ENCODE measurements at regions not wholly inside any gene's neighbourhood (a gene's known extent, or its start where the extent isn't known, plus 50 kb on each side); places are given as distances from the start of the nearest gene placed in this dataset.

DNA sequence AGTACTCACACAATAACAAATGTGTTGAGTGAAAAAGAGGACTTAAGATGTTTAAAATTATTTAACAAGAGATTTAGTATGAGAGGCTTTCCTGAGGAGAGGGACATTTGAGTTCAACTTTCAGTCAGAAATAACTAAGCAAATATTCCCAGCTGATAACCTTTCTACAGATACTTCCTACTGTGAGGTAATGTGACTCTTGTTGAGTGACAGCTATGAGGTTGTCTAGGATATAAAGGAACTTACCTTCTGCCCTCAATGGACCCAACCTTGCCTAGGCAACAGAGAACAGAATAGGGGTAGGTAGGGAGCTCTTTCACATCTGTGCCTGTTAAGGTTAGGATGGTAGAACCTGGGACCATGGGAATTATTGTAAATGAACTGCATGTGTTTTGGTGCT, 54.7 kb downstream of the GLUD2 start:
- no peak for DNase-seq

DNA sequence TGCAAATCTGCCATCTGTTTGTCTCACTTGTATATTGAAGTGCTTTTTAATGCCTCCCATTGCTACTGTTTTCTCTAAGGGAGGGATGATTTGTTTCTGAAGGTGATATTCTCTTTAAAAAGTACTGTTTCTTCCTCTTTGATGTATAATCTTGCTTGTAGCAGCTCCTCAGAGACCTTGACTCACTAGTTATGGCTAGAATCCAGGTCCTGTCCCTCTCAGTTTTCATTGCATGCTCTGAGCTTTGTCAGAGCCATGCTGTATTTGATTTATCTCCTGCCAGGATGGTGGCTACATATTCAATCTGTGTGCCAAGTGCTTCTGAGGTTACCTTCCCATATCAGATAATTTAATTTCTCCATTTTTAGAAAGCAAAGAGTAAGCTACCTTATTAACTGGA, 56.0 kb downstream of the GLUD2 start:
- DNase-seq = no peak

DNA sequence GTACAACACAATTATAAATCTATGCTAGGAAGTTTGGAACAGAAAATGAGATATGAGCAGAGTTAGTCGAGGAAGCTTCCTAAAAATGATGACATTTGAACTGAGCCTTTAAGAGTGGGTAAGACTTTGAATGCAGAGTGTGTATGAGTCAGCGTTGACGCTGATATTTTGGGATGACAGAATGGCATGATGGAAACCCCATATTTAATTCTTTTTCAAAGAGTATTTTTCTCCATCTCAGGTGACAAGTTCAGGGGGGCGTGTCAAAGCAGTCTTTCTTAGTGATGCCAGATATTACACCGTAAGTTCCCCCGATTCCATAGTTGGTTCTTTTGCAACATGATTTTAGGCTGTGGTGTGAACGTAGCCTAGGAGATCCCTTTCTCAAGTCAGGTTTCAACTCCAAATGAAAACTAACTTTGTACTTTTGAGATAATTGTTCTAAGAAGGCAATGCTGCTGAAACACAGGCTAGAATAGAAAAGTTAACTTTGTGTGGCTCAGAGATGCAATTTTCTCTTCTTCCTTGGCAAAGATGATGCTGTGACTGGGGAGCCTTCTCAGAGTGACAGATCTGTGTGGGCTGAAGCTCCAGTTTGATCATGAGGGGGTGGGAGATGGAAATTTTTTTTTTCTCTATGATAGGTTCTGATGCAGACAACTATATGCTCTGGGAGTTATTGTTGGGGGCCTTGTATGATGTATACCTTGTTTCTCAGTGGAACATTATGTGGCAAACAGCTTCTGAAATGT, 59.2 kb downstream of the GLUD2 start:
- no peak for DNase-seq

DNA sequence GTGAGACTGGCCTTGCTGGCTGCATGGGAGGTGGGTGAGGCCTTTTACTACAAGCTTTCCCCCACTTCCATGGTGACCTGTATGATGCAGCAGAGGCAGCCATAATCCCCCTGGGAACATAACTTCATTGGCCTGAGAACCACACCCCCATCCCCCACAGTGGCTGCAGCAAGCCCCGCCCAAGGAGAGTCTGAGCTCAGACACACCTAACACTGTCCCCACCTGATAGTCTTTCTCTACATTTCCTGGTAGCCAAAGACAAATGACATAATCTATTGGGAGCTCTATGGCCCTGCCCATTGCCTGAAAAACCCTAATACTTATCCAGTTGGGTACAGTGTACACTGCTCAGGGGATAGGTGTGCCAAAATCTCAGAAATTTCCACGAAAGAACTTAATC, 62.6 kb downstream of the GLUD2 start:
- no peak for DNase-seq

- no peak for DNase-seq
Observed at GRCh38 chrX:121110536-121110935, 63.1 kb downstream of the GLUD2 start.

DNA sequence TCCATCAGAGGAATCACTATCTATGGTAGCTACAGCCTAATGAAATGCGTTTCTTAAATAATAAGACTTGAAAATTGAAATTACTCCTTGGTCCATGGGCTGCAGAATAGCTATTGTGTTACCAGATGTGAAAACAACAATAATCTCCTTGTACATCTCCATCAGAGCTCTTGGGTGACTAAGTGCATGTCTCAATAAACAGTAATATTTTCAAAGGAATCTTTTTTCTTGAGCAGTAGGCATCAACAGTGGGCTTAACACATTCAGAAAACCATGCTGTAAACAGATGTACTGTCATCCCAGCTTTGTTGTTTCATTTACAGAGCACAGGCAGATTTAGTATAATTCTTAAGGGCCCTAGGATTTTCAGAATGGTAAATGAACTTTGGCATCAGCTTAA, 67.3 kb downstream of the GLUD2 start:
- DNase-seq = no peak

DNA sequence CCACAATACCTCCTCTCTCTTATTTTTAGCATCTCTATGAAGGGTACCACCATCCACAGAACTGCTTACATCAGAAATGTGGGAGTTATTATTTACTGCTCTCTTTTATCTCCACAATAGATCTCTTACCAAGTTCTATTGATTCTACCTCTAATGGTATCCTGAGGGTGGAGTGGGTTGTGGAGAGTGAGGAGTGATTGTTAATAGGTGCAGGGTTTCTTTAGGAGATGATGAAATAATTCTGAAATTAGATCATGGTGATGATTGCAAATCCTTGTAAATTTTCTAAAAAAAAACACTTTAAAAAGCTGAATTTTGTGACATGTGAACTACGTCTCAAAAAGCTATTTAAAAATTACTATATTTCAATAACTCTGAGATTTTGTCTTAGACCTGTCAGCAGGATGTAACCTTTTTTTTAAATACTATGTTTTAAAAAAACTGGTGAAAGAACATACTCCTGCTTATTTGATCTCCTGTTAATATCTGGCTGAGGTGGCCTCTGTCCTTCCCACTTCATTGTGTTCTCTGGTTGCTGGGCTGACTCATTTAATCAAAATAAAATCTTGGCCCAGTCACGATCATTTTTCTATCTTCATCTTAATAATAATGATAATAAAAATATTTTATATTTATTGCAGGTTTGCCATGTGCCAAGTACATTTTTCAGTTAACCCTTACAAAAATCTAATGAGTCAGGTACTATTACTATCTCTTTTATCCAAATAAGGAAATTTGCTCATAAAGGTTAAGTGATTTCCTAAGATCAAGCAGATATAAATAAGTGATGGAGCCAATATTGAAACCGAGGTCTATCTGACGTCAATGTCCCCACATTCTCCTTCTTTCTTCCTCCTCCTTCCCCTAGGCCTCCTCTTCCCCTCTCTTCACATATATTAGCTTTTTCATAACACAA, 73.5 kb downstream of the GLUD2 start:
- no peak for DNase-seq

GRCh38 chrX:121122332-121122731, 74.9 kb downstream of the GLUD2 start:
- no peak for DNase-seq

DNA sequence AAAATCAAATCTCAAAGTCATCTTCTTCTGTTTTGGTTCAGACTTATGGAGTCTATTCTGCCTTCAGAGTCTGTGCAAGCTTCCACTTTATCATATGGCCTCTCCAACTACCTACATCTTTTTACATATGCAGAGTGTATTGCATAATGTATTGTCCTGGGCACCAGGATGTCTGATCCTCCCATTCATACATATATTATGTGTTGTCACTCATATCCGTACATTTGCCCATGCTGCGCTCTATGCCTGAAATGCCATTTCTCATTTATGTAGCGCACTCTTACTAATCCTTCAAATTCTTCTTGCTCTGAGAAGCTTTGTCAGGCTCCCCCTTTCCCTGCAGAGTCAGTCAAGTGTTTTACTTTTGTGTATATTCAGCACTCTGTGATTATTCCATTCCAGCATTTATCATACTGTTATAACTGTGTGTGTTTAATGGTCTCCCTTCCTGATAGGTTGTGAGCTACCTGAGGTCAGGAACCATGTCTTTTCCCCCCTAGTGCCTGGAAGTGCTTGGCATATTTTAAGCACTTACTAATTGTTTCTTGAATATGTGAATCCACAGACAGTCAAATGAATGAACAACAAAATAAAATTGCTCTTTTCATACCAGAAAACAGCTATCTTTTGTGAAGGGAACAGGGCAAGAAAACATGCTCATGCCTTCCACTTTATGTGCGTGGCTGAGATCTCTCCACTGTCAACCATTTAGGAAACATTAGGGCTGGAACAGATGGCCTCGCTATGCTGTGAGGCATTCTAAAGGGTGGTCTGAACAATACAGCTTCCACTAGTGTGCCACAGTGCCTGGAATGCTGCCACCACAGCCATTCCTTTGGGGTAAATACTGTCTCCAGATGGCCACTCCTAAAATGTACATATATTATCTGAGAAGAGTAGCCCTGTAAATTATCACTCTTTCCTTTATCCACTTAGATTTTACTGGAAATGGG, 81.8 kb downstream of the GLUD2 start:
- DNase-seq = no peak

DNA sequence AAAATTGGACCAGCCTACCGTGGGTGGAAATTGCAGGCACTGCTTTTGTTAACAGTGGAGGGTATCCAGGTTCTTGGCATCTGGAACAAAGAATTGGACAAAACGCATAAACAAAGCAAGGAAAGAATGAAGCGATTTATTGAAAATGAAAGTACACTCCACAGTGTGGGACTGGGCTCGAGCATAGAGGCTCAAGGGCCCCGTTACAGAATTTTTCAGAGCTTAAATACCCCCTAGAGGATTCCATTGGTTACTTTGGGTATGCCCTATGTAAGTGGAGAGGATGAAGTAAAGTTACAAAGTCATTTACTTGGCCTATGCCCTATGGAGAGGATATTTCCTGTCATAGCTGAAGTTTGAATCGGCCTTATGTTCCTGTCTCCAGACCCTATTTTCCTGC, 85.3 kb downstream of the GLUD2 start:
- DNase-seq = no peak

DNA sequence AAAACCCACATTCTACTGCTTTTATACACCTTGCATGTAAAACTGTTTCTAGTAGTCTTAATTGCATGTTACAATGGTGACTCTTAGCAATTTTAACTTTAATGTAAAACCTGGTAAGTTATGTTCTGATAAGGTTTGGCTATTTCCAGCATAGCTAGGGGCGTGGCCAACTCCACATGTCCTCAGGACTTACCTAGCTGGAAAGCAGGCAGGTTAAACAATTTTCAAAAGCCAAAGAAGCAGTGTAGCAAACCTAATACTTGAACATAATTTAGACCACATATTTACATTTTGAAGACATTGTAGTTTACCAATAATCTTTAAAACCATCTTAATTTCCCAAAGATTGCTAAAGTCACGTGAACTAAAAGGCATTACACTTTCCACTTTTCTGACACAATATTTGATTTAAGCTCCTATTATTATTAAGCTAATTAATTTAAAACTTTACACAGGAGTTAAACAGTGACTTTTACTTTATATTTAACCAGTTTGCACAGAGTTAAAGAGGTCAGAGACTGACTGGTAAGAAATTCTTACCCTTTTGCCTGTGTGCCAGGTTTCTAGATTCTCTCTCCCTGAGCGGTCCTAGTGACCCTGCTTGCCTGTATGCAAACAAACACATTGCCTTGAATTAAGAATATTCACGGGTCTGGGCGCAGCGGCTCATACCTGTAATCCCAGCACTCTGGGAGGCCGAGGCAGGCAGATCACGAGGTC, 88.2 kb downstream of the GLUD2 start:
- DNase-seq = no peak

DNA sequence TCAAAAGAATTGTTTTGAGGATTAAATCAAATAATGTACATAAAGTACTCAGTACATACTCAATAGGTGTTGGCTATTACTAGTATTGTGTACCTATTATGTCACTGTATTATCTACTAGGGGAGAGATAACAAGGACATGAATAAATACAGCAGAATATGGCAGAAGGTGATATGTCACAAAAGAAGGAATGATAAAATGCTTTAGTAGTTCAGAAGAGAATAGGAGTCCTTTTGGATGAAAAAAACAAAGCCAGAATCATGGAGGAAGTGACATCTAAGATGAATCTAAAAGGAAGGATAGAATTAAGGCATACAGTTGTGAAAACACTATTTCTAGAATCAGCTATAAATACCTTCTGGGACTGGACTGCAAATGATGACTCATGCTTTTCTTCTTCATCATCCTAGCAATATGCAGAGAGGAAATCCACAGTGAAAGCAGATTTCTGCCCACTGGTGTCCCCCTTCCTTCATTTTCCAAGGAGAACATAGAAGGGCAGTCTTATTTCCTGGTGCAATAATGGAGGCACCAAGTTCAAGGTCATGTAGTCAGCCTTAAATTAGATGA, 98.7 kb downstream of the GLUD2 start:
- no peak for DNase-seq

GRCh38 chrX:121150217-121150616, 102.8 kb downstream of the GLUD2 start:
- DNase-seq = no peak

DNA sequence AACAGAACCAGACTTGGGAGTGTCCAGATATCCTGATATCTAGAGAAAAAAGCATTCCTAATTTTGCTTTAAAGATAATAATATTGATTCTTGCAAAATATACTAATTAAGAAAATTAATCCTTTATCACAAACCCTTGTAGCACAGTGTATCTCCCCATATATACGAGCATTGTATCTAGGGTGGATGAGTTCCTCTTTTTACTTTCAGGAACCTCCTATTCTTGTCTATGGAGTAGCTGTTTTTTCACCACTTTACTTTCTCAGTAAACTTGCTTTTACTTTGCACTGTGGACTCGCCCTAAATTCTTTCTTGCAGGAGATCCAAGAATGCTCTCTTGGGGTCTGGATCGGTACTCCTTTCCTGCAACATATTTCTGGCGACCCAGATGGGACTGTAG, 103.9 kb downstream of the GLUD2 start:
- DNase-seq = no peak

DNA sequence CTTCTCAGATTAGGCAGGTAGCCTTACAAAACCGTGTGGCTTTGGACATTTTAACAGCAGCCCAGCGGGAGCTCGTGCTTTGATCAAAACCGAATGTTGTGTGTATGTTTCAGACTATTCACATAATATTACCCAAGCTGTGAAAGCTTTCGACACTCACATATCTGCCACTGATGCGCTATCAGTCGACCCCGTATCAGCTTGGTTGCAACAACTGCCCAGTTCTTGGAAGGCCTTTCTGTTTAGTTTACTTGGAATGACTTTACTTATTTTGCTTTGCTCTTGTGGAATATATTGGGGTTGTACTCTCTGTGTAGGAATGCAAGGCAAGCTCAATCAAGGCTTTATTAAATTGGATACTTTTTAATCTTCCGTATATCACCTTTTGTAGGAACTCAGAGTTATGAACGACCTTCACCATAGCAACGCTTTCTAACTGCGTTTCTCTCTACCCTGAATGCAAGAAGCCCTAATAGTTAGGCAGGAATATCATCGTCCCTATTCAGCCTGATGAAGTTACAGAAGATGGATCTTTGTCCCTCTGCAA, 107.5 kb downstream of the GLUD2 start:
- no peak for DNase-seq

DNA sequence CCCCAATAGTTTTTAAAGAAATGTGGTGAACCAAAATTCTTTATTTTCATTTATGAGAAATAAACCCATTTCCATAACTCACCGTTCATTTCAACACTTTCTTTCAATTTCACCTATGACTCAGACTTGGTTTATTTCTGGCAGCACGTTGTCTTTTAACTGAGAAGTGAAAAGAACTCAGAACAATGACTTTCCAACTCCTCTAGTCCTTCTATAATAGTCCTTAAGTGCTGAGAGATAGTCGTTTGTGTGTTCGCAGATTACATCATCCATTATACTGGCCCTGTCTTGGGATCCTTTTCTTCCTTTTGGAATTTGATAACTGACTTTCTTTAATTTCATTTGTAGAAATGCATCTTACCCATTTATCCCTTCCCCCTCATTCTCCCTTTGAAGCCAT, 113.6 kb downstream of the GLUD2 start:
- DNase-seq = no peak

DNA sequence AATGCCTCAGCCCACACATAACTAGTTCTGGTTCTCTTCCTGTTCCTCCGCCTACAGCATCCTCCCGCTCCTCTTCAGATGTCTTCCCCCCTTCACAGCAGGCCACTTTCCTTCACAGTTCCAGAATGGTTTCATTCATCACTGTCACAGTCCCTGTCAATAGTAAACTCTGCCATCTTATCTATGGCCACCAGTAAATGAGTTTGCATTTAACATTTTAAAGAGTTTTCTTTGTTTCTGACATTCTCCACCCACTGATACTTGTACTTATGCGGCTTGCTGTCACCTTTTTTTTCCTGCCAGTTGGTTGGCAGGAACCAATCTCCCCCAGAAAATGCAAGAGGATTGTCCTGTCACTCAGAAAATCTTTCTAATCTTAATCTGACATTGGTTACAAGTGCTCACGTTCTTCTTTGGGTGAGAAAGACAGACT, 114.1 kb downstream of the GLUD2 start:
- no peak for DNase-seq

- DNase-seq = no peak
Observed at GRCh38 chrX:121163443-121163842, 116.0 kb downstream of the GLUD2 start.

DNA sequence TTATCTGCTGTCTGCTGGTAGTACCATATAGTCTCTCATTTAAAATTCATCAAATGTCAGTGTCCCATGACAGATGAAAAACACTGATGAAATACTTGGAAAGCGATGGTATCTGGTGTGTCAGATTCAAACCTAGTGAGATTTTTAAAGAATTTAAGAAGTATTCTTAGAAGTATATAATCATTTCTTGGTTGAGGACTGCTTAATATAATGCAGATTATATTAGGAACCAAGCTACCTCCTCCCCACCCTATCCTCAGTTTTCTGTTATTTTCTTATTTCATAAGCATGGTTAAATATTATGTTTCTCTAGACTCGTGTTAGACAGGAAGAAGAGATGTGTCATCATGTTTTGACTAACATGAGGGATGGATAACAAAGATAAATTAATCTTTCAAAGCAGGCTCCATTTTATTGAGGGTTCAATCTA, 118.5 kb downstream of the GLUD2 start:
- DNase-seq = no peak

DNA sequence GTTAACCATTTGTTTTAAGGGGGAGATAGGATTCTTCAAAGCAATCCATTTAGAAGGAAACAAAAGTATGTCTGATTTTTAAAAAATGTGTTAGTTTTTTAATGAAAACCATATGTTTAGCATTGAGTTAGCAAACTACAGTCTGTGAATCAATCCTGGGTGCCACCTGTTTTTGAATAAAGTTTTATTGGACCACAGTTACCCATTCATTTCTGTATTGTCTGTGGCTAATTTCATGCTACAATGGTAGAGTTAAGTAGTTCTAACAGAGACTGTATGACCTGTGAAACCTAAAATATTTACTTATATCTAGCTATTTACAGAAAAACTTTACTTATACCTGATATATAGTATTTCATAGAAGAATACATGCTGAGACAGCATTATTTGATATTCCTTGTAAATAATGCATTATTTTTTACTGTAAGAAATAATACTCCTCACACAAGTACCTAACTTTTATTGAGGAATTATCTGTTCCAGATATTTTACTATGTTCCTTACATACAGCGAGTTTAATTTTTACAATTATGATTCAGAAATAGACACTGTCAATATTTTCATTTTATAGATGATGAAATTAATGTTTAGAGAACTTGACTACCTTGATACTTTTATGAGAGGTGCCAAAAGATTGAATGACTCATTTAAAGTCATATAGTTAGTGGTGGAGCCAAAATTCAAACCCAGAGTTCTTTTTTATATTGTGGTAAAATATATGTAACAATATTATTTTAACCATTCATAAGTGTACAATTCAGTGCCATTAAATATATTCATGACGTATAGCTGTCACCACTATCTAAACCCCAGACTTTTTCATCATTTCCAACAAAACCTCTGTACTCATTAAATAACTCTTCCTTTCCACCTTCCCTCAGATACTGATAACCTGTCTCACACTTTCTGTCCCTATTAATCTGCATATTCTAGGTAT, 122.0 kb downstream of the GLUD2 start:
- no peak for DNase-seq

DNA sequence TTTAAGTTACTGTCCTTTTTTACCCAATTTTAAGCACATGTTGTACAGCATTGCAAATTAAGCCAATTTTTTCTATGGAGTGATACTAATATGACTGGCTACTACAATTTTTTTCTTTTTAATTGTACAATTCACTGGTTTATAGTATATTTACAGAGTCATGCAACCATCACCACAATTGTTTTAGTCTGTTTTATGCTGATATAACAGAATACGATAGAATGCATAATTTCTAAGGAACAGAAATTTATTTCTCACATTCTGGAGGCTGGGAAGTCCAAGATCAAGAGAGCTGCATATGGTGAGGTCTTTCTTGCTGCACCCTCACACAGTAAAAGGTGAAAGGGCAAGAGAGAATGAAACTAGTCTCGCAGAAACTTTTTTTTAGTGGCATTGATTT, 125.3 kb downstream of the GLUD2 start:
- DNase-seq = no peak

All from COR-L47 (cell line).